GM19467 (cell line): ENCODE measurements at regions not wholly inside any gene's neighbourhood (a gene's known extent, or its start where the extent isn't known, plus 50 kb on each side); places are given as distances from the start of the nearest gene placed in this dataset.
"Not testable (repeated sequence)": the region's sequence is repeated elsewhere in the genome, so short reads cannot be mapped to it uniquely, and the experiment has no call there.

Experiments used
- ATAC-seq: cut with Tn5 transposase; IDR thresholded peaks from one replicate; pipeline ENCODE4 v1.9.1; 2021; ENCODE audit warnings: mild to moderate bottlenecking, moderate library complexity; ENCODE audit not compliant: unreplicated experiment

DNA sequence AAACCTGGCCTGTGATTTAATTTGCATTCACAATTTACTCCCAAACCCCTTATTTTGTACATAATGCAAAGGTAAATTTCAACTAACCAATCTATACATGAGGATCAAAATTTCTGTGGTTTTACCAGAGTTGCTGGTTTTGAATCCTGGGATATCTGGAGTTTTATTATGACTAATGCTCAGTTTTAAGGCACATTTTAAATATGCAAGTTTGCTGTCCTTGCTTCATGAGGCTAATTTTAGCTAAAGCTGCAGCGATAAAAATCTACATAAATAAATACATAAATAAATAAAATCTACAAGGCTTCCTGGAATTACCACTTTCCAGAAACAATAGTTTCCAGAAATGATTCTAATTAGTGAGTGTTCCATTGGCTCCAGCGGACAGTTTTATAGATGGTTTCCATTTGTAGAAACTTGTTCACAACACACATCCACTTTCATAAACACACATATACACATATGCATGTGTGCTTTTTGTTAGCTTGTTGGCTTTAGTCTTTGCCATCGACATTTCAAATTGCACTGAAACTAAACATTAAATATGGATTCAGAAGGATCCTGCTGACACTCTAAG is 339.5 kb upstream of the NRP1 start:
- ATAC-seq, result no peak

DNA sequence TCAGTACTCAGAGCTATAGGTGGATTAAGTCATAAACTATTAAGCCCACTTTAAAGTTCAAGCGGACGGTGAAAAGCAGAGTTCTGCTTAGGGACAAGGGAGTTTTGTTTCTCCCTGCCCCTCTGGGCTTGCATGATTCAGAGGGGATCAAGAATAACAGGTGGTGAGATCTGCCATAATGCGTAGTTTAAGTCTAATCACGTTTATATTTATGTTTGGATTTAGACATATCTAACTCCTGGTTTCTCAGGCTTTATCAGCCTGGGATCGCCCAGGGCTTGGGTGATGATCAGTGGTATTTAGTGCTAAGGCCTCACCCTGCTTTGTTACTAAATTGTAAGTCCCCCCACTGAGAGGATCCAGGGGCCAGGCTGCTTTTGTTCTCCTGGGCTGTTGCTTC is 335.4 kb upstream of the NRP1 start:
- no peak for ATAC-seq

DNA sequence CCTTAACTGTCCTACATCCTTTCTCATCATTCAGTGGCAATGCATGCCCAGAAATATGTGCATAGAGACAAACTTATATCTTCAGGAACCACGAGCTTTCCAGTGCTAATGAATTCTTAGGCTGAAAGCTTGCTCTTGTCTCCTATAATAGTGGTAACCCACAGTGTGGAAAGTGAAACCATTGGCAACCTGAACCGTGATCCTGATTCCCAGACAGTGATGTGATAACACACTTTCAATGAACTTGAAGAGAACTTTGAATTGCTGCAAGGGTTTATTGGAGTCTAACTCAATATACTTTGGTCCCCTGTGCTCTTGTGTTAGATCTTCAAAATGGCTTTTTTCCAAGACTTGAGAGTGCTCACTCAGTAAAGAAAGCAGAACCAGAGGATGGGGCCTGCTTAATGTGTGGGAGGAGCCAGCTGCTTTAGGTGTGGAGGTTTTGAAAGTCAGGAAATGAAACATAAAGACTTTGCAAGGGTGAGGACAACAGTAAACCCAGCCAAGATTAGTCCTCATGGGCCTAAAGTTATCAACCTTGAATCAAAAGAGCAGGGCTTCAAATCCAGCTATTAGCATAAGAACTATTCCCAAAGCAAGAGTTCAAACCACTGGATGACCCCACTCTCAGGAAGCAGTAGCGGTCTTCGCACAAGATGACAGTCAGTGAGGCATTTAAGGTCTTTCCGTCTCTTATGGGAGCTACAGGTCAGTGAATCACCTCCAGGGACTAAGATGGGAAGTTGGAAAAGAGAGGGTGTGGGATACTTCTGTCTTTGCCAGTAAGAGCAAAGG is 332.4 kb upstream of the NRP1 start:
- ATAC-seq, result no peak

DNA sequence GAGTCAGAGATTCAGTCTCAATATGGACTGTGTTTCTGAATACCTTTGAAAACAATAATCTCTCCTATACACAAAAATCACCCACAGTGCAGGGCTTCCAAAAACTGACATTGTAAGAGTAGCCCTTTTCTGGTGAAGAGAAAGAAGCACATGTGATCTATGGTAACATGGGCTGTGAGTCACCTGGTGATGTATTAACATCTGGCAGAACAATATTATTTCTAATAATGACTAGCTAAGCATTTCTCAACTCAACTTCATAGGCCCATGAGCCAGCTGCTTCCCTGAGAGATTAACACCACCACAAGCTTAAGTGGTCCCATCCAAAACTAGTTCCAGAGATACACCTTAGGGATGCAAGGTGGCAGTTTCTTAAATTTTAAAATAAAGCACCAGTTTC is 331.0 kb upstream of the NRP1 start:
- no peak for ATAC-seq

DNA sequence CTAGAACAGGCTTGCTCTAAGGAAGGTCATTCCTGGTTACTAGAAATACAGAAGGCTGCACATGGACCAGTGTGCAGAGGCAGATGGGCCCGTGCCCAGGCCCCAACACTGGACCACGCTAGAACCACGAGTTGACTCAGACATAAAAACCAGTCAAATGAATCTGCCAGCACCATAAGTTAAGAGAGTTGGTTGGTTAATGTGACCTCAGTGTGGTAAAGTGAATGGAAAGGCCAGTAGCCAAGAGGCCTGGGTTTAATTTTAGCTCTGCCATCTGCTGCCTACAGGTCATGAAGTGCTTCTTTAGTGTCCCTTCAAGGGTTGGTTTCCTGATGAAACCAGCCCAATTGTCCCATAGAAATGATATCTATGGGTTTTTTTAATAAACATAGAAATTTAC is 329.6 kb upstream of the NRP1 start:
- ATAC-seq, result no peak

DNA sequence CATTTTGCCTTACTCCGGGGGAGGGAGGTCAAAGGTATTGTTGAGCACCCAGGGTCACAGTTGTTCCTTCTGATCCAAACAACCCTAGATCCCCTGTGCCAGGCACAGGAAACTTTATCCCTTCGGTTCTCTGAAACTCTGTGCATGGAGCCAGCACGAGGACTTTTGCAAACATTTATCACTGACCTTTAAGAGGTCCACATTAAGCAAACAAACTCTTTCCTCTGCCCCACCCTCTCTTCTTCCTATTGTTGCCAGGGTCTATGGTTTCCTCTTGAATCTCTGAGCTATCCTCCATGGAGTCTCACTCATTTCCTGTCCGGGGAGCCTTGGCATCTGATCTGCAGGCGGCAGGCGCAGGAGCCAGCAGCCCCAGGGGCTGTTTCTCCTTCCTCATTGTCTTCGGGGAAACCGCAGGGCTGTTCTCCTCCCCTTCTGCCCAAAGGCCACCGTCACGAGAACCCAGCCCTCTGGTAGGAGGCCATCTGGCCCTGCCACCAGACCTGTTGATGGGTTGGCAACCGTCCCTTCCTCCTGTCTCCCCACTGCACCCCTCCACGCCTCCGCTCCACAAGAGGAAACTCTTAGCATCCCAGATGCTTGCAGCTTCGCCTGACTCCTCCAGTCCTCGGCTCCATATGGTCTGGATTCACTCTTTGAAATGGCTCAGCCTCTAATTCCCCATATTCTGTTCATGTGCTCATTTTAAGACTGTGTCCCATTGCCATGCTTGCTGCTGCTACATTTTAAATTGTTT is 327.3 kb upstream of the NRP1 start:
- no peak for ATAC-seq

DNA sequence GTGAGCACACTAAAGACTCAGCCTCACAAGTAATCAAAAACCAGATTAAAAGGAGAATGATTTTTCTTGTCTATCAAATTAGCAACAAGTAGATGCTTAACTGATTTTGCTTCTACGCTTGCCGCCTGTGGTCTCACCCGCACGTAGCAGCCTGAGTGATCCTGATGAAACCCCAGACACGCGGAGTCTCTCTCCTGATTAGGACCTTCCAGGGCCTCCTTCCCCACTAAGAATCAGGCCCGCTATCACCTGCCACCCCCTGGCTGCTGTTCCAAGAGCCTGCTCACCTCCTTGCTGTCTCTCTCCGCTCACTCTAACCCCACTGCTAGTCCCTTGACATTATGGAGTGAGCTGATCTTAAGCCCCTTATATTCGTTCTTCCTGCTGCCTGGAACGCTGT is 325.9 kb upstream of the NRP1 start:
- no peak for ATAC-seq

DNA sequence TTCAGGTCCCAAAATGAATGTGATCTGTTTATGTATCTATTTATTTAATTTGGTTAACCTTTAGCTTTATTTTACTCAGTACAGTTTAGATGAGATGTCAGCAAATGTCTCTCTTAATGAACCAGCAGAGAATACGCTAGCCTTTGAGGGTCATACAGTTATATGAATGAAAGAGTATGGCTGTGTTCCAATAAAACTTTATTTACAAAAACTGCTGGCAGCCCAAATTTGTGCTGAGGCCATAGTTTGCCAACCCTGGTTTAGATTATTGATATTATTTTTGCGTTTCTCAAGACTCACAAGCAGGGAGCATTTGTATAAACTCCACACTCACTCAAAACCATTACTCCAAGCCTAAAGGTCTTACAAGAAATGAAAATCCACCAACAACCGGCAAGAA is 323.4 kb upstream of the NRP1 start:
- no peak for ATAC-seq

DNA sequence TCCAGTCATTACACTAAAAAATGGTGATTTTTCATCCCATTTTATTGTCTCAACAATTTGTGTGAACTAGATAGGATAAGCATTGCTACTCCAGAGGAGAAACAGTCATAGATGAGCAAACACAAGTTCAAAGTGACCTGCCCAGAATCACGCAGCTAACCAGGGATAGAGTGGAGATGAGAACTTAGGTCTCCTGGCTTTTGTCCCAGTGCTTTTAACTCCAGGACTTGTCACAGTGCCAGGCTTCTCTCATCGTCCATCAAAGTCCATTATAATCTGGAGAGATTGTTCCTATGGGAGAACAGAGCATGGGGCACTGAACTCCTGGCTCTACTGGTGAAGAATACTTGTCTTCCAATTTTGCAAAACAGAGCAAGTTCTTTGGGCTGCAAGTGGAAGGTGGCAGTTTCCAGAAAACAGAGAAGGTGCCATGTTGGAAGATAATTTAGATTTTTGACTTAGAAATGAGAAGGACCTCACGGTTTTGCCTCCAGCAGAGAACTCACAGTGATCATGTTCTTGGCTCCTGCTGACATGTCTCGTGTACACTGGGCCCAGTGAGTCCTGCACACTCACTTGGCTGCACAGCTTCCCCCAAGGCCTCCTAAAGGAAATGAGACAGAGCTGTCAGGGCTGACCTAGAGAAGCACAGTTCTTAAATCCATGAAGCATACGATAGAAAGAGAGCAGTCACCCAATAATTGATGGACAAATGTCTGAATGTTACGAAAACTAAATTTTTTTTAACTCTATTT is 322.9 kb upstream of the NRP1 start:
- no peak for ATAC-seq

DNA sequence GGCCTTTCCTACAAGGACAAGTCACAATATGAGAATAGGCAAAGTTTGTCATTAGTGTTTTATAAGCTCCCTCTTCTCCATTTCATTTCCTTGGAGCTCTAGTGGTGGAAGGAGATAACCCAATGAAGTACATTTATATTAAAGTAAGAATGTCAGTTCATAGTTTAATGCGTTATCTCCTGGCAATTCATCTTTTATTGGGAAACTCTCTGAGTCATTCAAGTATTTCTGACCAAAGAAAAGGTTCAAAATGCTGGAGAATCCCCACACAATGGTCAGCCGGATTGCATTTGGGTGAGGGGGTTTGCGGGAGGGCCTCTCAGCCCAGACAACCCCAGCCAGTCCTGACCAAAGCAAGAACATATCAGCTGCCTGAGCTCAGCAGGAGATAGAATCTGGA is 321.5 kb upstream of the NRP1 start:
- no peak for ATAC-seq

DNA sequence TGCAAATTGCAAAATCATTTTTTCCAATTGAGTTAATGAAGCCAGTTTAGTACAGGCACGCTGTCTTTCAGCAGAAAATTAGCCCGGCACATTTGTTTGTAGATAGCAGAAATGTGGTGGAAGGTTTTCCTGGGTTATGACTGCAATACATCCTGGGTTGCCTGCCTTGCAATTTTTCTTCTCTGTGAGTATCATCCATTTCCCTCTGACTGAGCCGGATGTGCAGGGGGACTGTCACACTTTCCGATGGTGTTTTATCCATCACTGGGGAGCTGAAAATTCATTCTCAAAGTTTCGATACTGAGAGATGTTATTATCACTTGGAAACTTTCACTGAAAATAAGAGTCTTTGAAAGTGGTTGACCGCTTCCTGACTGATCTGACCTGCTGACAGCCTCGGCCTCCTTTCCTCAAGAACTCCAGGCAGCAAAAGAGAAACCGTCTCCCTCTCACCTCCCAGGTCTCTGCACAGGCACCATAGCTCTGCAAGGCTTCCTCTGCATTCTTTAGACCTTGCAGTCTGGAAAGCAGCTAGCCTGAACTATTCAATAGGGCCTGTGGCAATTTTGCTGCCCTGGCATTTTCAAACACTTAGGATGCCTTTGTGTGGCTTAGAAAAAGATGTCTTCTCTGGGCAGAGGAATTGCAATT is 320.8 kb upstream of the NRP1 start:
- no peak for ATAC-seq

DNA sequence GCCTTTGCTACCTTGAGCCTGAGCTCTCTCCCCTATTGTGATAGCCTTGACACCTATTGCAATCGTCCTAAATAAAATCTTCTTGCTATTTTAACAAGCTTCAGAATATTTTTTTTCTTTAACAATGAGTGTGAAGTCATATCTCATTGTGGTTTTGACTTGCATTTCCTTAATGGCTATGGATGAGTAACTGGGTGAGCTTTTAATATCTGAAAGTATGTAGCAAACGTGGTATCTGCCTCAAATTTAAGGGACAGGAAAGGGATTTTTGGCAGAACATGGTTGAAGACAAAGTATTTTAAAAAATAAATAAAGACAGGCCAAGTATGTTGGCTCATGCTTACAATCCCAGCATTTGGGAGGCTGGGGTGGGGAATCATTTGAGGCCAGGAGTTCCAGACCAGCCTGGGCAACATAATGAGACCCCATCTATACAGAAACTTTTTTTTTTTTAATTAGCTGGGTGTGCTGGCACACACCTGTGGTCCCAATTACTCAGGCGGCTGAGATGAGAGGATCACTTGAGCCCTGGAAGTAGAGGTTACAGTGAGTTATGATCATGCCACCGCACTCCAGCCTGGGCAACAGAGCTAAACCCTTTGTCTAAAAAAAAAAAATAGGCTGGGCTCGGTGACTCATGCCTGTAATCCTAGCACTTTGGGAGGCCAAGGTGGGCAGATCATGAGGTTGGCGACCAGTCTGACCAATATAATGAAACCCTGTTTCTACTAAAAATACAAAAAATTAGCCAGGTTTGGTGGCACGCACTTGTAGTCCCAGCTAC is 319.3 kb upstream of the NRP1 start:
- no peak for ATAC-seq

DNA sequence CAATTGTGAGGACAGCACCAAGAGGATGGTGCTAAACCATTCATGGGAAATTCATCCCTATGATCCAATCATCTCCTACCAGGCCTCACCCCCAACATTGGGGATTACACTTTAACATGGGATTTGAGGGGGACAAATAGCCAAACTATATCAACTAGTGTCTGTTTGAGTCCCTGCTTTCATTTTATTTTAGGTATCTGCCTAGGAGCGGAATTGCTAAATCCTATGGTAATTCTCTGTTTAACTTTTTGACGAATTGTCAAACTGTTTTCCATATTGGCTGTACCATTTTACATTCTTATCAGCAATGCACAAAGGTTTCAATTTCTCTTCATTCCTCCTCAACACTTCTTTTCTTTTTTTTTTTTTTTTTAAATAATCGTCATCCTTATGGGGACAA is 318.4 kb upstream of the NRP1 start:
- no peak for ATAC-seq

DNA sequence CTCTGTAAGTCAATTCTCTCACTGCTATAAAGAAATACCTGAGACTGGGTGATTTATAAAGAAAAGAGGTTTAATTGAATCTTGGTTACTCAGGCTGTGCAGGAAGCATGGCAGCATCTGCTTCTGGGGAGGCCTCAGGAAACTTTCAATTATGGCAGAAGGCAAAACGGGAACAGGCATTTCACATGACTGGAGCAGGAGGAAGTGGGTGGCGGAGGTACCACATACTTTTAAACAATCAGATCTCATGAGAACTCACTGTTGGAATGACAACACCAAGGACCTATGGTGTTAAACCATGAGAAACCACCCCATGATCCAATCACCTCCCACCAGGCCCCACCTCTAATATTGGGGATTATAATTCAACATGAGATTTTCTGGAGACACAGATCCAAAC is 315.7 kb upstream of the NRP1 start:
- not testable (repeated sequence) for ATAC-seq

DNA sequence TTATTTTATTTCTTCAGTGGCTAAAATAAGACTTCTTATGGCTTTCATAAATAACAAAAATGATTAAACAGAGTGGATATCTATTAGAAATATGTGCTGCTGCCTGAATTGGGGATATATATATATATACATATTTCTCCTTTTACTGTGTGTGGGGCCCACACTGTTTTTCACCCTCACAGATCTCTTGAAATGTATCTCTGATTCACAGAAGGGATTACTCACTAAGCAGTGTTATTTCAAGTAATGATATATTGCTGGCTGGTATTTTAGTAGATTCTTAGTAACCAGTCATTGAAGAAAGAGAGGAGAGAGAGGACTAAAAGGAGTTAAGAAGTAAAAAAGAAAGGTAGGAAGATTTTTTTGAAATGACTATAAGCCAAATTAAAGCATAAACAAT is 308.6 kb upstream of the NRP1 start:
- no peak for ATAC-seq

DNA sequence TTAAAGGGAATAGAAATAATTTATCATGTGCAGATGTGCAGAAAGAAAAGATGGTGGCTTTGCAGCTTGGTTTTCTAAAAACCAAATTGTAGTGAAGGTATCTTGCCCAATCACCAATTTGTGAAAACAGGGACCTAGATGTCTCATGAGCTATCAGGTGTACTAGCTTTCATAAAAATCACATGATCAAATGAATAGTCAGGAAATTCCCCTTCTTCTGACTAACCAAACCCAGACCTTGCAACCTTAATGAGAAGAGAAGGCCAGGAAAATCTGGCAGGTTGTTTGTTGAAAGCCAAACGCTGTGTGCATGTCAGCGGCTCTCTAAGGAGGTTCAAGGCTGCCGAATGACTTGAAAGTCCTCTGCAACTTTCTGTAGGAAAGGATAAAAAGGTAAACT is 304.4 kb upstream of the NRP1 start:
- no peak for ATAC-seq

DNA sequence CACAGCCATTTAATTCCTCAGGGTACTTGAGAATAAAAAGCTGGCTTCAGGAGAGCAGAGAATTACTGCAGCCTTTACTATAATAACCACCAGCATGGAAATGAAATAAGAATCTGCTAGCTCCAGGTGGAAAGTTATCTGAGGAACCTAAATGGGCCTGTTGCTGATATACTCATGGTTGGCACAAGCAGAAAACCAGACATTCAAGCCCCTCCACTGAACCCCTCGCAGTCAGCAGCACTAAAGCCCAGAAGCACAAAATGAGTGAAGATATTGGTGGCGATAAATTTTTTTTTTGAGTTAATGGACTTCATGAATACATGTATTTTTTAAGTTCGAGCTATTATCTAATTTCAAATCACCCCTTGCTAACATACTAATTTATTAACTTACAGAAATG is 303.9 kb upstream of the NRP1 start:
- no peak for ATAC-seq

DNA sequence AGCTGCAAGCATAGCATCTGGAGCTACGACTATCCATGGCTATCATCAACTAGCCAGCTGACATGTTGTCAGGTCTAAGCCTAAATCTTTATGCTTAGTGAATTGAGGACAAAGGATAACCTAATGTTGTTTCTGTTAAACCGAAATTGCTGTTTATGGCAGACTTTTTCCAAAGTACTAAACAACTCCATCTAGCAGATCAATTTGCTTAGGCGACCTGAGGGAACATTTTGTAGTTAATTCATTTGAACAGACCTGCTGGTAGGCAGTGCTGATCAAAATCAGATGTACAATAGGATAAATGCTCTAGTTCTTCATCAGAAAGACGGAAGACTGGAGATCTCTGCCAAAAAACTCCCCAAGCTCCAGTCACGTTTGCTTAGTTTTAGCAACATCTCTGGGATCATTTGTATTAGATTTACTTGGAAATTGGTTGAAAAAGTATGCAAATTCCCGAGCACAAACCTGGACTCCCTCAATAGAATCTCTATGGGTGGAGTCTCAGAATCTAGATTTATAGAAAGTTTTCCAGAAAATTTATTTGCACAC is 301.6 kb upstream of the NRP1 start:
- no peak for ATAC-seq

DNA sequence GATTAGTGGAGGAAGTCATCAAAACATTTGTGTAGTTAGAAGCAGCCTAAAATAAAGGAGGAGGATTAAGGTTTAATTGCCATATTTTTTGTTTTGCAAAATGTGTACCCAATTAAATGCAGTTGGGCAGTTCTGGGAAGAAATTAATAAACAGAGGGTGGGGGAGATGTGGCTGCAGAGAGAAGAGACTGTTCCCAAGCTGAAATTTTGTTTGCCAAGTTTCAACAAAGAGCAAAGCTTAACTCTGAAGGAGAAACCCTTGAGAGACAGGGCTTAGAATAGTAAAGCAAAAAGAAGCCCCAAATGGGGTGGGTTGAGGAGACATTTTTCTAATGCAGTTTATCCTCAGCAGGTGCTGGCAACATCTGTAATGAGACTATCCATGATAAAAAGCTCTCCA is 298.0 kb upstream of the NRP1 start:
- no peak for ATAC-seq

DNA sequence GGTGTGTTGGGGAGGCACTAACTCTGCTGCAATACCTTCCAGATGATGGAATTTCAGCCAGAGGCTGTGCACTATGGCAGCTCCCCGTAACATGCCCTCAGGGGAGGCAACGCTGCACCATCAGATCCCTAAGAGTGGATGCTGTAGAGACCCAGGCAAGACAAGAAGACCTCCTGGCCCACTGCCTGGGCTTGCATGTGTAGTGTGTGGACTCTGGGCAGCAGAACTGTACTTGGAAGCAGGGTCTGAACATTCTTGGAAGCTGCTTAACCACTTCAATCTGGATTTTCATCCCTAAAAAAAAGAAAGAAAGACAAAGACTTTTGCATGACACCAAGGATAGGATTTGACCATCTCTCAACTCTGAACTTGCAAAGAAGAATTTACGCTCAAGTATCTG is 297.5 kb upstream of the NRP1 start:
- no peak for ATAC-seq
